ENCODE measurements at regions not wholly inside any gene's neighbourhood (a gene's known extent, or its start where the extent isn't known, plus 50 kb on each side); places are given as distances from the start of the nearest gene placed in this dataset.

DNA sequence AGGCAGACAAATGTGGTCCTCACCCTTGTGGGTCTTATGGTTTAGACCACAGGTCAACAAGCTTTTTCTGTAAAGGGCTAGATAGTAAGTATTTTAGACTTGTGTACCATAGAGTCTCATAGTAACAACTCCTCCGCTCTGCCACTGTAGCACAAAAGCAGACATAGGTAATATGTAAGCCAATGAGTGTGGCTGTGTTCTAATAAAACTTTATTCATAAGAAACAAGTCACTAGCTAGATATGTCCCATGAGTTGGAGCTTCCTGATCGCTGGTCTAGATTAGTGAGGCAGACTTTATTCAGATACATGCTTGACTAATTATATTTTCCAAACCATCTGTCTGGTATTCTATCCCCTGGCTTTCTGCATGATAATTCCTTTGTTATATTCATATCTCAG is 196.4 kb upstream of the TSHZ2 start:
- TF ChIP-seq CTCF (IDR thresholded peaks at IDR 0.05; ENCODE audit: low read depth, low read length, missing input control), result no peak
- TF ChIP-seq JUND (IDR thresholded peaks at IDR 0.05), result no peak
